ENCODE measurements at regions not wholly inside any gene's neighbourhood (a gene's known extent, or its start where the extent isn't known, plus 50 kb on each side); places are given as distances from the start of the nearest gene placed in this dataset.

DNA sequence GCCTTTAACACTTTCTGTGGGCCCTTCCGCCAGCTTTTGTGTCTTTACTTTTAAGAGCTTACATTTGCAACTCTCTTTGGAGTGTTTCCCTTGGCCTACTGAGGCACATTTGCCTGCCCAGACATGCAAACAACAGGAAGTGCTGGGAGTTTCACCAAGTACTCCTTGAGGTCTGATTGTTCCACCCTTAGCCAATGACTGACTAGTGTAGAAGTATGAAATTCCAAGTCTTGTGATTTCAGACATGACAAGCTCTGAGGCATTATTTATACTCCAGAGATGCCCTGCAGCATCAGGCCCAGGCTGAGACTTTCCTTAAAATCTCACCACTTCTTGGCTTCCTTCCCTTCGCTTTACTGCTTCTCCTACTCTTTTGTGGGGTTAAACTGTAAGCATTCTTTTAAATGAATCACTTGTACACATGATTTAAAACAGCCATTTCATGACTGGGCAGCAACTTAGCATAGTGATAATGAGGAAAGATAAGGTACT, 174.1 kb downstream of the SLC6A15 start:
- peaks cover 6% of the 10 kb centered on the region for H3K4me1 Mint-ChIP-seq (ENCODE audit: low read depth, unreplicated experiment)
- DNase-seq = no peak
- no peak overlapping the region for H3K4me3 Mint-ChIP-seq (ENCODE audit: unreplicated experiment)
- H3K36me3 Mint-ChIP-seq (ENCODE audit: unreplicated experiment) = no peaks in the 10 kb centered on the region
- H3K27ac Mint-ChIP-seq (ENCODE audit: unreplicated experiment) = no peak overlapping the region
- TF ChIP-seq, protein P1, sequence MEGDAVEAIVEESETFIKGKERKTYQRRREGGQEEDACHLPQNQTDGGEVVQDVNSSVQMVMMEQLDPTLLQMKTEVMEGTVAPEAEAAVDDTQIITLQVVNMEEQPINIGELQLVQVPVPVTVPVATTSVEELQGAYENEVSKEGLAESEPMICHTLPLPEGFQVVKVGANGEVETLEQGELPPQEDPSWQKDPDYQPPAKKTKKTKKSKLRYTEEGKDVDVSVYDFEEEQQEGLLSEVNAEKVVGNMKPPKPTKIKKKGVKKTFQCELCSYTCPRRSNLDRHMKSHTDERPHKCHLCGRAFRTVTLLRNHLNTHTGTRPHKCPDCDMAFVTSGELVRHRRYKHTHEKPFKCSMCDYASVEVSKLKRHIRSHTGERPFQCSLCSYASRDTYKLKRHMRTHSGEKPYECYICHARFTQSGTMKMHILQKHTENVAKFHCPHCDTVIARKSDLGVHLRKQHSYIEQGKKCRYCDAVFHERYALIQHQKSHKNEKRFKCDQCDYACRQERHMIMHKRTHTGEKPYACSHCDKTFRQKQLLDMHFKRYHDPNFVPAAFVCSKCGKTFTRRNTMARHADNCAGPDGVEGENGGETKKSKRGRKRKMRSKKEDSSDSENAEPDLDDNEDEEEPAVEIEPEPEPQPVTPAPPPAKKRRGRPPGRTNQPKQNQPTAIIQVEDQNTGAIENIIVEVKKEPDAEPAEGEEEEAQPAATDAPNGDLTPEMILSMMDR (IDR thresholded peaks at IDR 0.05; ENCODE audit: partially characterized antibody, unreplicated experiment) = no peak
- no peaks in the 10 kb centered on the region for H3K27me3 Mint-ChIP-seq (ENCODE audit: unreplicated experiment)
- peaks cover 2% of the 10 kb centered on the region for H3K9me3 Mint-ChIP-seq (ENCODE audit: unreplicated experiment)

DNA sequence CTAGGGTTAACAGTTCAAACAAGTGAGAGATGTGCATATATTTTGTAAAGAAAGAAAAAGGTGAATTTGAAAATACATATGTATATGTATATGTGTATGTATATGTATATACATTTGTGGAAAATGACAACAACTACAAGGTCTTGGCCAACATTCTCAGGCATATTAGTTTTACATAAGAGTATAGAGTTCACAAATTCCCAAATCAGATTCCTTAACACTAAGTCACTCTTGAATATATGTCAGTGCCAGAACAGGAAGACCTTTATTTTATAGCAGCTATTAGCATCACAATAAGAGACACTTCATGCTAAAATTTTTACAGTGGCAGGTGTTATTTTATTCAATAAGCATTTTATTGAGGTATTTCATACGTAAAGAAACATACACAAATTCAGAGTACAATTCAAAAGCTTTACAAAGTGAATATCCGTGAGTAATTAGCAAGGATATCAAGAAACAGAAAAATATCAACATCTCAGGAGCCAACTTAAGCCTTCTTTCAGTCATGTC, 179.7 kb downstream of the SLC6A15 start:
- no peak for DNase-seq
- peaks cover 2% of the 10 kb centered on the region for H3K9me3 Mint-ChIP-seq (ENCODE audit: unreplicated experiment)
- H3K36me3 Mint-ChIP-seq (ENCODE audit: unreplicated experiment) = no peaks in the 10 kb centered on the region
- H3K27me3 Mint-ChIP-seq (ENCODE audit: unreplicated experiment) = no peaks in the 10 kb centered on the region
- H3K4me3 Mint-ChIP-seq (ENCODE audit: unreplicated experiment) = no peak overlapping the region
- TF ChIP-seq, protein P1 (IDR thresholded peaks at IDR 0.05; ENCODE audit: partially characterized antibody, unreplicated experiment) = no peak
- H3K27ac Mint-ChIP-seq (ENCODE audit: unreplicated experiment) = no peak overlapping the region
- H3K4me1 Mint-ChIP-seq (ENCODE audit: low read depth, unreplicated experiment) = peaks cover 6% of the 10 kb centered on the region

DNA sequence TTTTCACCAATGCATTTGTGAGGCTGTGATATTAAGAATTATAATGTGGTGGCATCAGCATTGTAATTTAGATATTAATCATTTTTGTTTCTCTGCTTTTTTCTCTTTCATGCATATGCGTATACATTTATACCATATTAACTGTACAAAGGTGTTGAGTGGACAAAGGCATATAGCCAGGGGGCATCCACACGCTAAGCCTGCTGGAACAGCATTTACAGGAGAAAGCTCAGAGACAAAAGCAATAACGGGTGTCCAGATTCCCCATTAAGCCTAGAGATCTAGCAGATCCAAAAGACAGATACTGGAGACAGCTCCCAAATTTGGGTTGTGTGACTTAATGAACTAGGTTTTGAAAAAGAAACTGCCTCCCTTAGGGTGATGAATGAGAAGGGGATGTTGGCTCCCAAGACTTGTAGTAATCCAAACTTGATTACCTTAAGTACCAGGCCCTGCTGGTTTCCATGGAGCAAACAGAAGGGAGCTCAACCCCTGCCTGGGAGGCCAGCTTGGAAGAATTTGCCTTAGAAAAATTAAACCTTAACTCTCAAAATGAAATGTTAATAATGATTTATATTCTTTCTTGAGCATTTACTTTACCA, 181.9 kb downstream of the SLC6A15 start:
- TF ChIP-seq, protein P1 (IDR thresholded peaks at IDR 0.05; ENCODE audit: partially characterized antibody, unreplicated experiment) = no peak
- Mint-ChIP-seq H3K36me3 (ENCODE audit: unreplicated experiment) (no peaks in the 10 kb centered on the region), H3K9me3 (ENCODE audit: unreplicated experiment) (peaks cover 2% of the 10 kb centered on the region), H3K4me3 (ENCODE audit: unreplicated experiment) (no peak overlapping the region), H3K4me1 (ENCODE audit: low read depth, unreplicated experiment) (peaks cover 2% of the 10 kb centered on the region), H3K27ac (ENCODE audit: unreplicated experiment) (no peak overlapping the region), H3K27me3 (ENCODE audit: unreplicated experiment) (no peaks in the 10 kb centered on the region)
- DNase-seq = no peak

- Mint-ChIP-seq H3K9me3 (ENCODE audit: unreplicated experiment) (no peaks in the 10 kb centered on the region), H3K4me1 (ENCODE audit: low read depth, unreplicated experiment) (no peaks in the 10 kb centered on the region)
Observed at GRCh38 chr12:84727961-84728360, 184.6 kb downstream of the SLC6A15 start.

GRCh38 chr12:84726780-84727179, 185.8 kb downstream of the SLC6A15 start:
- Mint-ChIP-seq H3K9me3 (ENCODE audit: unreplicated experiment) (no peaks in the 10 kb centered on the region), H3K4me1 (ENCODE audit: low read depth, unreplicated experiment) (no peaks in the 10 kb centered on the region), H3K27me3 (ENCODE audit: unreplicated experiment) (no peaks in the 10 kb centered on the region), H3K27ac (ENCODE audit: unreplicated experiment) (no peak overlapping the region), H3K4me3 (ENCODE audit: unreplicated experiment) (no peak overlapping the region), H3K36me3 (ENCODE audit: unreplicated experiment) (no peaks in the 10 kb centered on the region)
- TF ChIP-seq, protein P1 (IDR thresholded peaks at IDR 0.05; ENCODE audit: partially characterized antibody, unreplicated experiment) = no peak
- no peak for DNase-seq

More at GRCh38 chr12:84727961-84728360, 184.6 kb downstream of the SLC6A15 start:
- Mint-ChIP-seq H3K36me3 (ENCODE audit: unreplicated experiment) (no peaks in the 10 kb centered on the region), H3K27me3 (ENCODE audit: unreplicated experiment) (no peaks in the 10 kb centered on the region), H3K4me3 (ENCODE audit: unreplicated experiment) (no peak overlapping the region), H3K27ac (ENCODE audit: unreplicated experiment) (no peak overlapping the region)
- TF ChIP-seq, protein P1 (IDR thresholded peaks at IDR 0.05; ENCODE audit: partially characterized antibody, unreplicated experiment) = no peak
- no peak for DNase-seq

All from glutamatergic neuron (in vitro differentiated cells).